Activated naive CD4-positive, alpha-beta T cell treated with anti-CD3 and anti-CD28 coated beads, Interleukin-2, amount 50 U/mL, for 24 hours (primary cell): ENCODE measurements at regions not wholly inside any gene's neighbourhood (a gene's known extent, or its start where the extent isn't known, plus 50 kb on each side); places are given as distances from the start of the nearest gene placed in this dataset.
"Not testable (repeated sequence)": the region's sequence is repeated elsewhere in the genome, so short reads cannot be mapped to it uniquely, and the experiment has no call there.

Experiments
- H3K27ac Mint-ChIP-seq: one replicate; pipeline ENCODE4 v1.8.0; 2021; ENCODE audit warnings: mild to moderate bottlenecking, mixed read lengths
- H3K27me3 Mint-ChIP-seq: one replicate; pipeline ENCODE4 v1.8.0; 2021; ENCODE audit warnings: mixed read lengths
- H3K36me3 Mint-ChIP-seq: one replicate; pipeline ENCODE4 v1.8.0; 2021; ENCODE audit warnings: mixed read lengths
- H3K4me1 Mint-ChIP-seq: one replicate; pipeline ENCODE4 v1.8.0; 2021; ENCODE audit warnings: mixed read lengths
- H3K4me3 Mint-ChIP-seq: one replicate; pipeline ENCODE4 v1.8.0; 2021; ENCODE audit warnings: mild to moderate bottlenecking, mixed read lengths
- H3K9me3 Mint-ChIP-seq: one replicate; pipeline ENCODE4 v1.8.0; 2021; ENCODE audit warnings: mixed read lengths

DNA sequence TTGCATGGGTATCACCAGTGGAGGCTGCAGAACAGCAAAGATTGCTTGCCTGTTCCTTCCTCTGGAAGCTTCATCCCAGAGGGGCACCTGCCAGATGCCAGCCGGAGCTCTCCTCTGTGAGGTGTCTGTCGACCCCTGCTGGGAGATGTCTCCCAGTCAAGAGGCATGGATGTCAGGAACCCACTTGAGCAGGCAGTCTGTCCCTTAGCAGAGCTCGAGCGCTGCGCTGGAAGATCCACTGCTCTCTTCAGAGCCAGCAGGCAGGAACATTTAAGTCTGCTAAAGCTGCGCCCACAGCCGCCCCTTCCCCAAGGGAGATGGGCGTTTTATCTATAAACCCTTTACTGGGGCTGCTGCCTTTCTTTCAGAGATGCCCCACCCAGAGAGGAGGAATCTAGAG lies 126.3 kb upstream of the ST6GALNAC5 start:
- H3K9me3 Mint-ChIP-seq: peaks cover 21% of the 10 kb centered on the region
- not testable (repeated sequence) for H3K36me3 Mint-ChIP-seq, H3K27me3 Mint-ChIP-seq, H3K4me1 Mint-ChIP-seq, H3K27ac Mint-ChIP-seq, H3K4me3 Mint-ChIP-seq

- H3K27me3 Mint-ChIP-seq: peaks cover 14% of the 10 kb centered on the region
- peaks cover 29% of the 10 kb centered on the region for H3K9me3 Mint-ChIP-seq
- no peak overlapping the region for H3K4me3 Mint-ChIP-seq
- H3K4me1 Mint-ChIP-seq: no peaks in the 10 kb centered on the region
- no peak overlapping the region for H3K27ac Mint-ChIP-seq
- no peaks in the 10 kb centered on the region for H3K36me3 Mint-ChIP-seq
Observed at GRCh38 chr1:76744989-76745388, 122.3 kb upstream of the ST6GALNAC5 start.

DNA sequence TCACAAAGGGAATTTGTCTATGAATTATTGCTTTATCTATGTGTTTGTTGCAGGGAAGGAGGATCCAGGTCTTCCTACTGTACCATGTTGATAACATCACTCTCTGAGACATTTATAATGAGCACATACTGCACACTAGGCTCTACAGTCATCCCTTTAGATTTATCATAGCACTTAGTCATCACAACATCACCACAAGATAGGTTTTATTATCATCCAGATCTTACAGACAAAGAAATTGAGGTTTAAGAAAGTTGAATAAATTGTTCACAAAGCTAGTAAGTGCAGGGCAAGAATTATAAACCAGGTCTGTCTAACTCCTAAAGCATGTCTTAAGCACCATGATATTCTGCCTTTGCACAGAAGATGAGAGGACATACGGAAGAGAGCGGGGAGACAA lies 121.1 kb upstream of the ST6GALNAC5 start:
- Mint-ChIP-seq H3K4me1 (no peaks in the 10 kb centered on the region), H3K9me3 (peaks cover 29% of the 10 kb centered on the region), H3K36me3 (no peaks in the 10 kb centered on the region), H3K27me3 (peaks cover 10% of the 10 kb centered on the region), H3K27ac (no peak overlapping the region), H3K4me3 (no peak overlapping the region)

- Mint-ChIP-seq H3K4me3 (no peak overlapping the region), H3K27me3 (peaks cover 2% of the 10 kb centered on the region), H3K36me3 (no peaks in the 10 kb centered on the region), H3K4me1 (no peaks in the 10 kb centered on the region), H3K9me3 (no peaks in the 10 kb centered on the region), H3K27ac (no peak overlapping the region)
Observed at GRCh38 chr1:76754730-76755129, 112.5 kb upstream of the ST6GALNAC5 start.

DNA sequence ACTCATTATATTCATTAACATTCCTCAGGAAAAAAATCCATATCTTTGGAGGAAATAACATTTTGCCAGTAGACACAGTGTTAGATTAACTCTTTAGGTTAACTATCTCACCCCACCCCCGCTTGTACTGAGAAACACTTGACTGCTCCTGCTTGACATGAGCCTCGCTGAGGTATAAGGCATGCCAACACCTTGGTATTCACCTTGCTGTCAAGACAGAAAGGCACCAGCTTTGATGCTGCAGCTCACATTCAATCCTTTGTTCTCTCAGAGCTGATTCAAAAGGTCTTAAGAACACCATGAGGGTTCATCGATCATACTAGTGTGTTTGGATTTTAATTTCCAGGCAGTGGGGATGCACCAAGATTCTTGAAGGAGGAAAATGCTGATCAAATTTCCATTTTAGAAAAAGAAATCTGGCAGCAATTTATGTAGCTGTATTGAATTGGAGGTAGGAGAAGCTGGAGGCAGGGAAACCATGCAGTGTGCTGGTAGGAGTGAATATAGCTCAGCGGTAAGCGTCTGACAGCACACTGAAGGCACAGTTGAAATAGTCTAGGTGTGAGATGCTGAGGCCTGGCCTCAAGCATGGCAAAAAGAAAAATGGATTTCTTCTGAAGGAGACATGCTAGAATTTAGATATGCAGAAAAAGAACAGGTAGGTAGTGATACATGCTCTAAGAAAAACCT lies 108.0 kb upstream of the ST6GALNAC5 start:
- Mint-ChIP-seq H3K4me1 (no peaks in the 10 kb centered on the region), H3K27ac (no peak overlapping the region), H3K4me3 (no peak overlapping the region), H3K27me3 (no peaks in the 10 kb centered on the region), H3K9me3 (no peaks in the 10 kb centered on the region), H3K36me3 (no peaks in the 10 kb centered on the region)

GRCh38 chr1:76759950-76760349 lies 107.3 kb upstream of the ST6GALNAC5 start:
- no peak overlapping the region for H3K4me3 Mint-ChIP-seq
- no peaks in the 10 kb centered on the region for H3K4me1 Mint-ChIP-seq
- H3K27me3 Mint-ChIP-seq: no peaks in the 10 kb centered on the region
- no peaks in the 10 kb centered on the region for H3K9me3 Mint-ChIP-seq
- no peaks in the 10 kb centered on the region for H3K36me3 Mint-ChIP-seq
- H3K27ac Mint-ChIP-seq: no peak overlapping the region

DNA sequence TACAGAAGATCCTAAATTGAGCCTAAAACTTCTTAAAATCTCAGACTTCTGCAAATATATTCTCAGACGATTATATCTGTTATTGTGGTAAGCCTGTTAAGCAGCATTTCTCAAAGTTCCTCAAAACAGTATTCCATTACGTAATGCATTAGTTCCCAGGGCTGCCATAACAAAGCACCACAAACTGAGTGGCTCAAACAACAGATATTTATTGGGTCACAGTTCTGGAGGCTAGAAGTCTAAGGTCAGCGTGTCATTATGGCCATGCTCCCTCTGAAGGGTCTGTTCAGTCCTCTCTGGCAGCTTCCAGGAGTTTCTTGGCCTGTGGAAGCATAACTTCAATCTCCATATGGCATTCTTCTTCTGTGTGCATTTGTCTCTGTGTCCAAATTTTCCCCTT lies 103.5 kb upstream of the ST6GALNAC5 start:
- peaks cover 8% of the 10 kb centered on the region for H3K27me3 Mint-ChIP-seq
- H3K4me3 Mint-ChIP-seq: no peak overlapping the region
- H3K4me1 Mint-ChIP-seq: no peaks in the 10 kb centered on the region
- H3K27ac Mint-ChIP-seq: no peak overlapping the region
- H3K9me3 Mint-ChIP-seq: no peaks in the 10 kb centered on the region
- H3K36me3 Mint-ChIP-seq: no peaks in the 10 kb centered on the region

DNA sequence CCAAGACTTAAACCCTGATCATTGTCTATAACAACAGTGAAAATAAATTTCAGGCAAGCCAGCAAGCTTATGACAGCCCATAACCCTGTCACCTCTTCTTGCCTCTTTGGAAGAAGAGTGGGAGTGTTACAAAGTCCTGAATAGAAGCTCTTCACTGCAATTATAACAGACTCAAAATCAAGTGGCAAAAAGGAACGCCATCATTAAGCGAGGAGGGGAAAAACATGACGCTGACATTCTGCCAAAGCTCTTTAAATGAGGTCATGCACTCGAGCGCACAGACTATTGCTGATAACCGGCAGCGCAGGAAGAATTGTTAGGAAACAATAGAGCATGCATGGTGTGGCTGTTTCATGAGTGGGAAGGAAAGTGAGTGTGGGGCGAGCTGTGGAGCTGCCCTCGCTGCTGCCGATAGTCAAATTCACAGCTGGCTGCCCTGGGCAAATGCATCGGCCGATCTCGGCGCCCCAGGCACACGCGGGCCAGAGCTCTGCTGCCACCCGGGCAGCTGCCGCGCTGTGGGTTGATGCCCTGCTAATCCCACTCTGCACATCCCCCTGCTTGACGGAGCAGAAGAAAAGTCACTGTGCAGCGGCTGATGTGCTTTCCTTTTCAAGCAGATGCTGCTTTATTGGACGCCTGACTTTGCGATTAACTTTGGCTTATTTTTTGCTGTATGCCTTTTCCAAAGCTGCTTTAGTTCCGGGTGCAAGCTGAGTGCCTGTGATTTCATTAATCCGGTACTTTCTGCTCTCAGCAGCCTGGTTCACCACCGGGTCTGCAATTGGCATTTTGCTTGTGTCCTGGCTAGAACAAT lies 102.4 kb upstream of the ST6GALNAC5 start:
- H3K27me3 Mint-ChIP-seq: peaks cover 8% of the 10 kb centered on the region
- H3K4me3 Mint-ChIP-seq: no peak overlapping the region
- H3K4me1 Mint-ChIP-seq: no peaks in the 10 kb centered on the region
- H3K27ac Mint-ChIP-seq: no peak overlapping the region
- no peaks in the 10 kb centered on the region for H3K9me3 Mint-ChIP-seq
- no peaks in the 10 kb centered on the region for H3K36me3 Mint-ChIP-seq

DNA sequence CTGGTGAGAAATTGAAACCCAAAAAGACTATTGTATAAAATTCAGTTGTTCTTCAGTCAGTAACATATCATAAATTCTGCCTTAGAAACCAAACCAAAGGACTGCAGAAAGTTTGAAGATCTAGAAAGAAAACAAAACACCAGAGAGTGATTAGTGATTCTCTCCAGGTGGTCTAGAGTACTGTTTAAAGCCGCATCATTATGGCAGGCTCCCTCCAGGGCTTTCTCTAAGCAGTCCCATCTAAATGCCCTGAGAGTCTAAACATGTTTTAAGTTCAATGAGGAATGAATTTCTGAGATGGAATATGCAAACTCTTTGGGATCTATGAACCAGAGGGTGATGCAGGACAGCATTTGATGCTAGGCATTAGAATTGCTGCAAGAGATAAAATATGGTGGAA lies 100.9 kb upstream of the ST6GALNAC5 start:
- Mint-ChIP-seq H3K9me3 (no peaks in the 10 kb centered on the region), H3K4me1 (no peaks in the 10 kb centered on the region), H3K36me3 (no peaks in the 10 kb centered on the region), H3K27me3 (peaks cover 8% of the 10 kb centered on the region), H3K27ac (no peak overlapping the region), H3K4me3 (no peak overlapping the region)

GRCh38 chr1:76769911-76770310 lies 97.4 kb upstream of the ST6GALNAC5 start:
- Mint-ChIP-seq H3K36me3 (no peaks in the 10 kb centered on the region), H3K27ac (no peak overlapping the region), H3K4me1 (no peaks in the 10 kb centered on the region), H3K27me3 (peaks cover 8% of the 10 kb centered on the region), H3K9me3 (no peaks in the 10 kb centered on the region), H3K4me3 (no peak overlapping the region)

DNA sequence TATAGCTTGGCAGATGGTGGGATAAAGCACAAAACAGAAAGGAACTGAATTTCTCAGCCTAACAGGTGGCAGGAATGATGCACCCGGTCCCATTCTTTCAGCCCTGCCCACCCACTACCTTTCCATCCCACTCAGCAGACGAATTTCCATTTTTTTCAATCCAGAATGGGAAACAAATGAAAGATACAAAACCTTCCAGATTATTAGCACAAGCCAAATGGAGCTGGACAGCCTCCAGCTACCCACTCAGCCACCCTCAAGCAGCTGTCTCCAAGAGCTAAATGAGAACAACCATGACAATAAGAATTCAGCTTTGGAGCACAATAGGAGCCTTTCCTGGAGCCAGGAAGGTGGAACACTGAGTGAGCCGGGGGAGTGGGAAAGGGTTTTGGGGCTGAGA lies 96.3 kb upstream of the ST6GALNAC5 start:
- no peaks in the 10 kb centered on the region for H3K4me1 Mint-ChIP-seq
- no peaks in the 10 kb centered on the region for H3K9me3 Mint-ChIP-seq
- H3K27me3 Mint-ChIP-seq: peaks cover 3% of the 10 kb centered on the region
- H3K36me3 Mint-ChIP-seq: no peaks in the 10 kb centered on the region
- no peak overlapping the region for H3K4me3 Mint-ChIP-seq
- no peak overlapping the region for H3K27ac Mint-ChIP-seq

GRCh38 chr1:76781447-76781846 lies 85.8 kb upstream of the ST6GALNAC5 start:
- no peaks in the 10 kb centered on the region for H3K9me3 Mint-ChIP-seq
- H3K36me3 Mint-ChIP-seq: no peaks in the 10 kb centered on the region
- no peak overlapping the region for H3K4me3 Mint-ChIP-seq
- no peaks in the 10 kb centered on the region for H3K4me1 Mint-ChIP-seq
- H3K27me3 Mint-ChIP-seq: peaks cover 5% of the 10 kb centered on the region
- H3K27ac Mint-ChIP-seq: peak overlapping the region; percentile 1

- Mint-ChIP-seq H3K9me3 (no peaks in the 10 kb centered on the region), H3K4me3 (no peak overlapping the region), H3K27ac (no peak overlapping the region), H3K36me3 (no peaks in the 10 kb centered on the region), H3K4me1 (no peaks in the 10 kb centered on the region), H3K27me3 (peaks cover 5% of the 10 kb centered on the region)
Observed at GRCh38 chr1:76782809-76783208, 84.5 kb upstream of the ST6GALNAC5 start.

- Mint-ChIP-seq H3K27ac (no peak overlapping the region), H3K9me3 (no peaks in the 10 kb centered on the region), H3K36me3 (no peaks in the 10 kb centered on the region), H3K4me1 (no peaks in the 10 kb centered on the region), H3K4me3 (no peak overlapping the region), H3K27me3 (peaks cover 5% of the 10 kb centered on the region)
Observed at GRCh38 chr1:76784502-76784901, 82.8 kb upstream of the ST6GALNAC5 start.

DNA sequence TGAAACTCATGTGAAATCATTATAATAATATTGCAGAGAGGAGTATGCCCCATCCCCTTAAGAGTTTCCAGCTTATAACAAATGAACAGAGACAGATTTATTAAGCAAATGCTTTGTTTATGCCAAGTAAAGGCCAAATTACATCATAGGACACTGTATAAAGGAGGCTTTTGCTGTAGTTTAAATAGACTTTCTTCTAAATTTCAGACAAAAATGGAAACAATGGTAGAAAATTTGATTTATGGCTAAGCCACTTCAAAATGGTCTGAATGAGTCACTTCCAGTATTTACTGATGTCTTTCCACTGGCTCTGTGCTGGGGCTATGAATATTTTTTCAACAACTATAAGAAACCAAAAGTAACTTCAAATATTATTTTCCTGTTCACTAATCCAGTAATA lies 81.1 kb upstream of the ST6GALNAC5 start:
- Mint-ChIP-seq H3K27ac (no peak overlapping the region), H3K9me3 (no peaks in the 10 kb centered on the region), H3K4me1 (no peaks in the 10 kb centered on the region), H3K4me3 (no peak overlapping the region), H3K36me3 (no peaks in the 10 kb centered on the region), H3K27me3 (peaks cover 5% of the 10 kb centered on the region)

DNA sequence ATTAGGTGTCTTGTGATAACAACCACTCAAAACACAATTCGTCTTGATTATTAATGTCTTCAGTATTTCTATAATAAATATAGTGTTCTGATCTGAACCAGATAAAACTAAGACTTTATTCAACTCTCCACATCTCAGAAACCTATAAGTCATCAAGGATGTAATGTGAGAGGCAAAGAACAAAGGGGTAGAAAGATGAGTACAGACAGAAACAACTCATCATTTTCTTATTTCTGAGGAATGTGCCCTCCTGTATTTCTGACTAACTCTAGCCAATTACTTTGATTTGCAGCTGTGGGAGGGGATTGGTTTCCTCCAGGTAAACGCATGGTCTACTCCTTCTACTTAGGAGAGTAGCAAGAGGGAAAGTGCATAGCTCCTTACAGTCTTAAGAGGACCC lies 73.7 kb upstream of the ST6GALNAC5 start:
- Mint-ChIP-seq H3K4me1 (no peaks in the 10 kb centered on the region), H3K4me3 (no peak overlapping the region), H3K27ac (no peak overlapping the region), H3K9me3 (no peaks in the 10 kb centered on the region), H3K36me3 (no peaks in the 10 kb centered on the region), H3K27me3 (peaks cover 2% of the 10 kb centered on the region)
